Astrocyte (in vitro differentiated cells and primary cell): ENCODE measurements at regions not wholly inside any gene's neighbourhood (a gene's known extent, or its start where the extent isn't known, plus 50 kb on each side); places are given as distances from the start of the nearest gene placed in this dataset.

ENCODE experiments used
- DNase-seq: peaks from one replicate; pipeline ENCODE4 v3.0.0-alpha.2; 2010; ENCODE audit warnings: low read depth
- FAIRE-seq: peaks from 2 replicates; lab custom pipeline; 2011; peaks lifted over from hg19 to GRCh38; lab: Jason Lieb, UNC
- H2AFZ ChIP-seq: 2 replicates; pipeline ENCODE4 v1.6.0; 2012; ENCODE audit warnings: low read depth, low read length, inconsistent platforms
- H3K27ac ChIP-seq: 2 replicates; pipeline ENCODE4 v1.5.1; 2011; ENCODE audit warnings: low read depth, low read length, inconsistent platforms
- H3K27me3 ChIP-seq: 2 replicates; pipeline ENCODE4 v1.6.0; 2011; ENCODE audit warnings: low read length, inconsistent platforms; ENCODE audit not compliant: insufficient read depth
- H3K36me3 ChIP-seq: 2 replicates; pipeline ENCODE4 v1.5.1; 2011; ENCODE audit warnings: low read length, inconsistent platforms; ENCODE audit not compliant: insufficient read depth
- H3K4me1 ChIP-seq: 2 replicates; pipeline ENCODE4 v1.5.1; 2011; ENCODE audit warnings: low read length, inconsistent platforms; ENCODE audit not compliant: insufficient read depth
- H3K4me2 ChIP-seq: 2 replicates; pipeline ENCODE4 v1.6.0; 2012; ENCODE audit warnings: low read length, inconsistent platforms
- H3K4me3 ChIP-seq: 2 replicates; pipeline ENCODE4 v1.5.1; 2011; ENCODE audit warnings: low read depth, mild to moderate bottlenecking, low read length, inconsistent platforms; ENCODE audit not compliant: insufficient read depth
- H3K79me2 ChIP-seq: 2 replicates; pipeline ENCODE4 v1.6.0; 2012; ENCODE audit warnings: mild to moderate bottlenecking, low read length, inconsistent platforms; ENCODE audit not compliant: insufficient read depth
- H3K9ac ChIP-seq: 2 replicates; pipeline ENCODE4 v1.6.0; 2012; ENCODE audit warnings: mild to moderate bottlenecking, low read length, inconsistent platforms
- H3K9me3 ChIP-seq: 2 replicates; pipeline ENCODE4 v1.5.1; 2012; ENCODE audit warnings: low read depth, mild to moderate bottlenecking, low read length, inconsistent platforms; ENCODE audit not compliant: insufficient read depth
- H4K20me1 ChIP-seq: 2 replicates; pipeline ENCODE4 v1.6.0; 2012; ENCODE audit warnings: low read length, inconsistent platforms; ENCODE audit not compliant: insufficient read depth
- H3K27ac Mint-ChIP-seq: one replicate; pipeline ENCODE4 v1.8.0; 2021; ENCODE audit warnings: mild to moderate bottlenecking, mixed read lengths; ENCODE audit not compliant: unreplicated experiment
- H3K27me3 Mint-ChIP-seq: one replicate; pipeline ENCODE4 v1.8.0; 2021; ENCODE audit warnings: low read depth, mixed read lengths; ENCODE audit not compliant: unreplicated experiment
- H3K36me3 Mint-ChIP-seq: one replicate; pipeline ENCODE4 v1.8.0; 2021; ENCODE audit warnings: low read depth, mixed read lengths; ENCODE audit not compliant: unreplicated experiment
- H3K4me1 Mint-ChIP-seq: one replicate; pipeline ENCODE4 v1.8.0; 2021; ENCODE audit warnings: low read depth, mixed read lengths; ENCODE audit not compliant: unreplicated experiment
- H3K4me3 Mint-ChIP-seq: one replicate; pipeline ENCODE4 v1.8.0; 2021; ENCODE audit warnings: mild to moderate bottlenecking, moderate library complexity, mixed read lengths; ENCODE audit not compliant: unreplicated experiment
- H3K9me3 Mint-ChIP-seq: one replicate; pipeline ENCODE4 v1.8.0; 2021; ENCODE audit warnings: mild to moderate bottlenecking, mixed read lengths; ENCODE audit not compliant: unreplicated experiment
- EZH2 ChIP-seq: IDR thresholded peaks from 2 replicates; pipeline ENCODE4 v1.6.1; 2012; ENCODE audit warnings: mild to moderate bottlenecking, low read length, inconsistent platforms; ENCODE audit not compliant: insufficient read depth
- TF ChIP-seq, protein P1 (sequence below): IDR thresholded peaks from 2 replicates; pipeline ENCODE4 v1.5.1; 2011; ENCODE audit warnings: low read depth, mild to moderate bottlenecking, inconsistent platforms, low read length, moderate library complexity; ENCODE audit not compliant: insufficient read depth

DNA sequence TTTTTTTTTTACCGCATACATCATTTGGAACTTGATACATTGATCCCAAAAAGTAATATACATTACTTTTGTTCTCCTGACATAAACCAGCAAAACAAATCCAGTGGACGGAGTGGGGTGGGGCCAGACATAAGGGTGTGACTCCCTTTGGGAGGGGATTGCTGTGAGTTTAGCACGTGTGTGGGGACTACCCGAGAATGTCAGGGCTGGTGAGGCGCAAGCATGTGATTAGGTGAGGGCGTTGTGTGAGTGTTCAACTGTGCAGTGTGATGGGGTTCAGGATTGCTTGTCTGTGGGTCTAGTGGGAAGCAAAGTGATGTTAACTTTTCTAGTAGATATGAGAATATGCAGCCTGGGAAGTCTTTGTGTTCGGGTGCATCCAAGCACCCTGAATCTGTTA is 468.0 kb downstream of the TSHZ3 start:
- no peaks in the 10 kb centered on the region for H3K36me3 ChIP-seq

DNA sequence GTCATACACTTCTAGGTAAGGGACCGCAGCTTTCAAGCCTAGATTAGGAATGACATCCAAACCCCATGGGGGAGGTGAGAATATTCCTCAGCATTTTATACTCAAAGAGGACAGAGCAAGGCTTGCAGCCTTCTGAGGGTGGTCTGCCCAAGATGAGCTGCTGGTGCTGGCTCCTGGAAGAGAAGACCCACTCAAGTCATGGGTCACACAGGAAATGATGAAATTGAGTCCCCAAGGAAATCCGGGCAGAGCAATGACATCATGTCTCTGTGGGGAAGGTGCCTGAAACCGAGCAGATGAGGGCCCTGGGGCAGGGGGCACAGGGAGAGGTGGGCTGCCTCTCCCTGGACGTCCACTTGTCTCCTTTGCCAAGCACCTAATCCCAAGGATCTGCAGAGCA is 468.7 kb downstream of the TSHZ3 start:
- H3K27ac Mint-ChIP-seq, result no peak overlapping the region

More for the DNA sequence above, 468.0 kb downstream of the TSHZ3 start:
- H3K27me3 ChIP-seq, result no peaks in the 10 kb centered on the region
- no peak overlapping the region for H3K4me3 ChIP-seq
- H3K9me3 Mint-ChIP-seq, result no peaks in the 10 kb centered on the region
- H3K27ac Mint-ChIP-seq, result no peak overlapping the region
- TF ChIP-seq, protein P1, sequence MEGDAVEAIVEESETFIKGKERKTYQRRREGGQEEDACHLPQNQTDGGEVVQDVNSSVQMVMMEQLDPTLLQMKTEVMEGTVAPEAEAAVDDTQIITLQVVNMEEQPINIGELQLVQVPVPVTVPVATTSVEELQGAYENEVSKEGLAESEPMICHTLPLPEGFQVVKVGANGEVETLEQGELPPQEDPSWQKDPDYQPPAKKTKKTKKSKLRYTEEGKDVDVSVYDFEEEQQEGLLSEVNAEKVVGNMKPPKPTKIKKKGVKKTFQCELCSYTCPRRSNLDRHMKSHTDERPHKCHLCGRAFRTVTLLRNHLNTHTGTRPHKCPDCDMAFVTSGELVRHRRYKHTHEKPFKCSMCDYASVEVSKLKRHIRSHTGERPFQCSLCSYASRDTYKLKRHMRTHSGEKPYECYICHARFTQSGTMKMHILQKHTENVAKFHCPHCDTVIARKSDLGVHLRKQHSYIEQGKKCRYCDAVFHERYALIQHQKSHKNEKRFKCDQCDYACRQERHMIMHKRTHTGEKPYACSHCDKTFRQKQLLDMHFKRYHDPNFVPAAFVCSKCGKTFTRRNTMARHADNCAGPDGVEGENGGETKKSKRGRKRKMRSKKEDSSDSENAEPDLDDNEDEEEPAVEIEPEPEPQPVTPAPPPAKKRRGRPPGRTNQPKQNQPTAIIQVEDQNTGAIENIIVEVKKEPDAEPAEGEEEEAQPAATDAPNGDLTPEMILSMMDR, result no peak
- no peak for TF ChIP-seq EZH2
- H2AFZ ChIP-seq, result no peak overlapping the region
- H3K27ac ChIP-seq, result no peak overlapping the region
- no peaks in the 10 kb centered on the region for H3K36me3 Mint-ChIP-seq
- FAIRE-seq, result no peak
- peaks cover 18% of the 10 kb centered on the region for H3K27me3 Mint-ChIP-seq
- H3K4me1 ChIP-seq, result no peaks in the 10 kb centered on the region
- no peak overlapping the region for H3K9ac ChIP-seq
- H3K4me2 ChIP-seq, result no peak overlapping the region
- no peaks in the 10 kb centered on the region for H4K20me1 ChIP-seq
- no peaks in the 10 kb centered on the region for H3K4me1 Mint-ChIP-seq
- H3K79me2 ChIP-seq, result no peaks in the 10 kb centered on the region
- DNase-seq, result no peak
- no peak overlapping the region for H3K4me3 Mint-ChIP-seq
- H3K9me3 ChIP-seq, result peaks cover 3% of the 10 kb centered on the region

DNA sequence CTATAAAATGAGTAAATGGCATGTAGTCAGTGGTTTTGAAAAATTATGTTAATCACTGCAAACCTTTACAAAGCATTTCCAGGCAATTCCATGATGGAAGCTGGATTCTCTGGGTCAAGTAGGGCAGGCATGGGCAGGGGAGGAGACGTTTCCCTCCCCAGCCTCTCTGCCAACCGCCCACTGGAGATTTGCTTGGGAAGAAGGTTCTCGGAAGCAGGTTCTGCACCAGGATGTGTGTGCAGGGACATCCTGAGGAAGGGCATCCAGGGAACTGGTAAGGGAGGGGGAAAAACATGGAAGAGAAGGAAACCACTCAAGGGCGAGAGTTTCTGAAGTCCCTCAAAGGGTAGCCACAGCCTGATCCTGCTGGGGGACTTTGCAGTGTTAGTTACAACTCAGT is 469.1 kb downstream of the TSHZ3 start:
- no peak for DNase-seq
- H2AFZ ChIP-seq, result no peak overlapping the region
- Mint-ChIP-seq H3K4me3 (no peak overlapping the region), H3K27me3 (peaks cover 15% of the 10 kb centered on the region), H3K9me3 (no peaks in the 10 kb centered on the region), H3K27ac (no peak overlapping the region), H3K36me3 (no peaks in the 10 kb centered on the region), H3K4me1 (no peaks in the 10 kb centered on the region)
- no peak overlapping the region for H3K9ac ChIP-seq
- no peaks in the 10 kb centered on the region for H3K36me3 ChIP-seq
- H3K4me2 ChIP-seq, result no peak overlapping the region
- no peaks in the 10 kb centered on the region for H3K79me2 ChIP-seq
- H3K27ac ChIP-seq, result no peak overlapping the region
- no peaks in the 10 kb centered on the region for H3K4me1 ChIP-seq
- H3K27me3 ChIP-seq, result no peaks in the 10 kb centered on the region
- peaks cover 3% of the 10 kb centered on the region for H3K9me3 ChIP-seq
- TF ChIP-seq, protein P1, result no peak
- no peak overlapping the region for H3K4me3 ChIP-seq
- H4K20me1 ChIP-seq, result no peaks in the 10 kb centered on the region
- FAIRE-seq, result no peak

More for the DNA sequence above, 468.7 kb downstream of the TSHZ3 start:
- TF ChIP-seq EZH2, result no peak
- TF ChIP-seq, protein P1, result no peak
- Histone ChIP-seq H4K20me1 (no peaks in the 10 kb centered on the region), H3K27me3 (no peaks in the 10 kb centered on the region), H3K36me3 (no peaks in the 10 kb centered on the region), H2AFZ (no peak overlapping the region), H3K27ac (no peak overlapping the region), H3K9me3 (peaks cover 3% of the 10 kb centered on the region), H3K9ac (no peak overlapping the region), H3K4me1 (no peaks in the 10 kb centered on the region), H3K79me2 (no peaks in the 10 kb centered on the region), H3K4me2 (no peak overlapping the region), H3K4me3 (no peak overlapping the region)
- H3K36me3 Mint-ChIP-seq, result no peaks in the 10 kb centered on the region
- H3K4me1 Mint-ChIP-seq, result no peaks in the 10 kb centered on the region
- H3K9me3 Mint-ChIP-seq, result no peaks in the 10 kb centered on the region
- FAIRE-seq (no peak), DNase-seq (no peak)
- no peak overlapping the region for H3K4me3 Mint-ChIP-seq
- peaks cover 18% of the 10 kb centered on the region for H3K27me3 Mint-ChIP-seq
